ENCODE measurements at regions not wholly inside any gene's neighbourhood (a gene's known extent, or its start where the extent isn't known, plus 50 kb on each side); places are given as distances from the start of the nearest gene placed in this dataset.

- TF ChIP-seq ELF4 (CRISPR knock-in tag; IDR thresholded peaks at IDR 0.05) (no peak), ZNF384 (IDR thresholded peaks at IDR 0.05; ENCODE audit: low read depth, low read length) (no peak), JUN (IDR thresholded peaks at IDR 0.05; ENCODE audit: borderline replicate concordance, low read depth, low read length) (no peak), JUN (CRISPR knock-in tag; IDR thresholded peaks at IDR 0.05; ENCODE audit: borderline replicate concordance) (no peak), POLR3G (IDR thresholded peaks at IDR 0.05; ENCODE audit: extremely low read depth, insufficient read length, insufficient replicate concordance) (no peak), TEAD1 (CRISPR knock-in tag; IDR thresholded peaks at IDR 0.05) (no peak), POLR2AphosphoS5 (IDR thresholded peaks at IDR 0.05; ENCODE audit: control insufficient read depth, insufficient read depth, low read depth, low read length) (no peak), RAD21 (CRISPR knock-in tag; conservative IDR thresholded peaks at IDR 0.05 in 1 of 2, IDR thresholded peaks at IDR 0.05 in 1 of 2) (no peak), SMAD4 (CRISPR knock-in tag; conservative IDR thresholded peaks at IDR 0.05) (no peak), ZKSCAN3 (CRISPR knock-in tag; IDR thresholded peaks at IDR 0.05) (no peak), NBN (IDR thresholded peaks at IDR 0.05; ENCODE audit: low read depth) (no peak)
Observed at GRCh38 chr13:100773923-100774663, 99.5 kb upstream of the TMTC4 start.
